ENCODE measurements at regions not wholly inside any gene's neighbourhood (a gene's known extent, or its start where the extent isn't known, plus 50 kb on each side); places are given as distances from the start of the nearest gene placed in this dataset.
"Not testable (repeated sequence)": the region's sequence is repeated elsewhere in the genome, so short reads cannot be mapped to it uniquely, and the experiment has no call there.

DNA sequence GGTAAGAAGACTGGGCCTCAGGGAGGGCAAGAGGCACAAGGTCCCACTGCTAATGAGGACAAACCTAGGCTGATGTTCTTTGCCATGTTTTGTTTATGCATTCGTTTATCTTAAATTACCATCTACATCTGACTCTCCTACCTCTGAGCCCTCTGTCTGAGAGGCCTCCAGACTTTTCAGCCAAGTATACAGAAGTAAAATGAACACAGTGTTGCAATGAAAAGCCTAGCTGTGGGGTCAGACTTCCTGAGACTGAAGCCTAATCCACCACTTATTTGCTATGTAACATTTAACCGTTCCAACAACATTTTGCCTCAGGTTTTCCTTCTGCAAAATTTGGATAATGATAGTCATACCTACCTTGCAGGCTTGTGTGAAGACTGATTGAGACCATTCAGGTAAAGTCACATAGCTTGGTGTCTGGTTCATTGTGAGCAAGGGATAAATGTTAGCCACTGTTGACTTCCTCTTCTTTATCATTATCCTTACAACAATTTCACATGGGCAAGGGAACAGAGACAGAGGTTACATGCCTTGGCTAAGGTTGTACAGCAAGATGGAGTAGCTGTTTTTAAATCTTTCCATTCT is 374.9 kb upstream of the CLINT1 start:
- Histone ChIP-seq H3K4me3 (ENCODE audit: low read depth, low read length, poor library complexity, severe bottlenecking) (peak overlapping the region; percentile 1), H3F3A (ENCODE audit: insufficient read depth, low read length) (no peaks in the 10 kb centered on the region), H4K20me1 (ENCODE audit: insufficient read depth, low read length) (no peaks in the 10 kb centered on the region), H3K27ac (ENCODE audit: low read depth, low read length, poor library complexity, severe bottlenecking) (peak overlapping the region; percentile 85), H3K9ac (ENCODE audit: low read length) (peak overlapping the region; percentile 42), H3K4me1 (ENCODE audit: insufficient read depth, low read length, severe bottlenecking) (peaks cover 23% of the 10 kb centered on the region), H3K36me3 (ENCODE audit: insufficient read depth, low read length) (no peaks in the 10 kb centered on the region), H3K9me2 (ENCODE audit: low read depth, low read length) (no peaks in the 10 kb centered on the region), H3K4me2 (ENCODE audit: low read length) (peak overlapping the region; percentile 66), H3K27me3 (ENCODE audit: insufficient read depth, low read length) (no peaks in the 10 kb centered on the region), H2AFZ (ENCODE audit: low read length) (no peak overlapping the region), H3K79me2 (ENCODE audit: insufficient read depth, low read length) (no peaks in the 10 kb centered on the region), H3K9me3 (ENCODE audit: low read length) (no peaks in the 10 kb centered on the region)
- no peak for TF ChIP-seq EZH2 (IDR thresholded peaks at IDR 0.05; ENCODE audit: borderline replicate concordance, low read length)
- TF ChIP-seq, protein P1, sequence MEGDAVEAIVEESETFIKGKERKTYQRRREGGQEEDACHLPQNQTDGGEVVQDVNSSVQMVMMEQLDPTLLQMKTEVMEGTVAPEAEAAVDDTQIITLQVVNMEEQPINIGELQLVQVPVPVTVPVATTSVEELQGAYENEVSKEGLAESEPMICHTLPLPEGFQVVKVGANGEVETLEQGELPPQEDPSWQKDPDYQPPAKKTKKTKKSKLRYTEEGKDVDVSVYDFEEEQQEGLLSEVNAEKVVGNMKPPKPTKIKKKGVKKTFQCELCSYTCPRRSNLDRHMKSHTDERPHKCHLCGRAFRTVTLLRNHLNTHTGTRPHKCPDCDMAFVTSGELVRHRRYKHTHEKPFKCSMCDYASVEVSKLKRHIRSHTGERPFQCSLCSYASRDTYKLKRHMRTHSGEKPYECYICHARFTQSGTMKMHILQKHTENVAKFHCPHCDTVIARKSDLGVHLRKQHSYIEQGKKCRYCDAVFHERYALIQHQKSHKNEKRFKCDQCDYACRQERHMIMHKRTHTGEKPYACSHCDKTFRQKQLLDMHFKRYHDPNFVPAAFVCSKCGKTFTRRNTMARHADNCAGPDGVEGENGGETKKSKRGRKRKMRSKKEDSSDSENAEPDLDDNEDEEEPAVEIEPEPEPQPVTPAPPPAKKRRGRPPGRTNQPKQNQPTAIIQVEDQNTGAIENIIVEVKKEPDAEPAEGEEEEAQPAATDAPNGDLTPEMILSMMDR (IDR thresholded peaks at IDR 0.05; ENCODE audit: low read length), result no peak

DNA sequence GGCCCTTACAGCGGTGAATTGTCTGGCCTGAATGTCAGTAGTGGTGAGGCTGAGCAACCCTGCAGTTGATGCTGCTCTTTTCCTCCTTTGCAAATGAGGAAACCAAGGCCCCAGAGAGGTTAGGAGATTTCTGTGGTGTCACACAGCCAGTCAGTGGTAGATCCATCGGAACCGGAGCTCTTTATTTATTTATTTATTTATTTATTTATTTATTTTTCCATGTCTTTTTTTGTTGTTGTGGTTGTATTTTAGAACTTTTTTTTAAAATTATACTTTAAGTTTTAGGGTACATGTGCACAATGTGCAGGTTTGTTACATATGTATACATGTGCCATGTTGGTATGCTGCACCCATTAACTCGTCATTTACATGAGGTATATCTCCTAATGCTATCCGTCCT is 368.4 kb upstream of the CLINT1 start:
- not testable (repeated sequence) for H3K4me1 ChIP-seq (ENCODE audit: insufficient read depth, low read length, severe bottlenecking); H3K9me3 ChIP-seq (ENCODE audit: low read length); H3F3A ChIP-seq (ENCODE audit: insufficient read depth, low read length); H3K4me2 ChIP-seq (ENCODE audit: low read length); H3K4me3 ChIP-seq (ENCODE audit: low read depth, low read length, poor library complexity, severe bottlenecking); H3K27ac ChIP-seq (ENCODE audit: low read depth, low read length, poor library complexity, severe bottlenecking); H3K9ac ChIP-seq (ENCODE audit: low read length); H3K36me3 ChIP-seq (ENCODE audit: insufficient read depth, low read length); H3K79me2 ChIP-seq (ENCODE audit: insufficient read depth, low read length); H4K20me1 ChIP-seq (ENCODE audit: insufficient read depth, low read length); H2AFZ ChIP-seq (ENCODE audit: low read length); H3K9me2 ChIP-seq (ENCODE audit: low read depth, low read length); H3K27me3 ChIP-seq (ENCODE audit: insufficient read depth, low read length)

GRCh38 chr5:158226496-158226895 is 367.6 kb upstream of the CLINT1 start:
- Histone ChIP-seq H3K9ac (ENCODE audit: low read length) (no peak overlapping the region), H3K4me3 (ENCODE audit: low read depth, low read length, poor library complexity, severe bottlenecking) (no peak overlapping the region), H3K27ac (ENCODE audit: low read depth, low read length, poor library complexity, severe bottlenecking) (no peak overlapping the region), H3K4me2 (ENCODE audit: low read length) (no peak overlapping the region), H4K20me1 (ENCODE audit: insufficient read depth, low read length) (no peaks in the 10 kb centered on the region), H3K4me1 (ENCODE audit: insufficient read depth, low read length, severe bottlenecking) (no peaks in the 10 kb centered on the region), H3K27me3 (ENCODE audit: insufficient read depth, low read length) (no peaks in the 10 kb centered on the region), H3F3A (ENCODE audit: insufficient read depth, low read length) (no peaks in the 10 kb centered on the region), H2AFZ (ENCODE audit: low read length) (no peak overlapping the region), H3K36me3 (ENCODE audit: insufficient read depth, low read length) (no peaks in the 10 kb centered on the region), H3K9me2 (ENCODE audit: low read depth, low read length) (no peaks in the 10 kb centered on the region), H3K79me2 (ENCODE audit: insufficient read depth, low read length) (no peaks in the 10 kb centered on the region), H3K9me3 (ENCODE audit: low read length) (no peaks in the 10 kb centered on the region)
- TF ChIP-seq, protein P1 (IDR thresholded peaks at IDR 0.05; ENCODE audit: low read length), result no peak
- no peak for TF ChIP-seq EZH2 (IDR thresholded peaks at IDR 0.05; ENCODE audit: borderline replicate concordance, low read length)

DNA sequence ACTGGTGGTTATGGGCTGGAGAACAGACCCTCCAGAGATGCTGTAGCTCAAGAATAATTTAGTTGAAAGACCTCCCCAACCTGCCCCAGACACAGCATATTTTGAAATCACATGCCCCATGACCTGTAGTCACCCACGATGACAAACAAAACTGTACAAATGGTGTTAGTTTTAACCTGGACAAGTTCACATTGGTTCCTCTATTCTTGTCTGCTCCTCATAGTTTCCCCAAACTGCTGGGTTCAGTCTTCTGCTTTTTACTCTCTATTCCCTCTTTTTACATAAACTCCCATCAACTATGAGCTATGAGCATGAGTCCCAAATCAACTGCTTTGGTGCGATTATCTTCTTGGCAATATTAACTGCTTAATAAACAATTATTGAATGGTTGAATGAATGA is 365.3 kb upstream of the CLINT1 start:
- no peak for TF ChIP-seq EZH2 (IDR thresholded peaks at IDR 0.05; ENCODE audit: borderline replicate concordance, low read length)
- TF ChIP-seq, protein P1 (IDR thresholded peaks at IDR 0.05; ENCODE audit: low read length), result no peak
- no peak overlapping the region for H3K4me3 ChIP-seq (ENCODE audit: low read depth, low read length, poor library complexity, severe bottlenecking)
- H3K9me3 ChIP-seq (ENCODE audit: low read length), result no peaks in the 10 kb centered on the region
- no peak overlapping the region for H2AFZ ChIP-seq (ENCODE audit: low read length)
- H3K9me2 ChIP-seq (ENCODE audit: low read depth, low read length), result no peaks in the 10 kb centered on the region
- no peaks in the 10 kb centered on the region for H3K79me2 ChIP-seq (ENCODE audit: insufficient read depth, low read length)
- H3K9ac ChIP-seq (ENCODE audit: low read length), result no peak overlapping the region
- H3F3A ChIP-seq (ENCODE audit: insufficient read depth, low read length), result no peaks in the 10 kb centered on the region
- no peak overlapping the region for H3K27ac ChIP-seq (ENCODE audit: low read depth, low read length, poor library complexity, severe bottlenecking)
- no peaks in the 10 kb centered on the region for H3K4me1 ChIP-seq (ENCODE audit: insufficient read depth, low read length, severe bottlenecking)
- no peaks in the 10 kb centered on the region for H4K20me1 ChIP-seq (ENCODE audit: insufficient read depth, low read length)
- H3K27me3 ChIP-seq (ENCODE audit: insufficient read depth, low read length), result no peaks in the 10 kb centered on the region
- no peaks in the 10 kb centered on the region for H3K36me3 ChIP-seq (ENCODE audit: insufficient read depth, low read length)
- H3K4me2 ChIP-seq (ENCODE audit: low read length), result no peak overlapping the region
